Stimulated activated naive CD8-positive, alpha-beta T cell treated with anti-CD3 and anti-CD28 coated beads, Interleukin-15, Interleukin-2, amounts not matched to agents 100 ng/mL and 50 ng/mL, for 24 hours (primary cell): ENCODE measurements at regions not wholly inside any gene's neighbourhood (a gene's known extent, or its start where the extent isn't known, plus 50 kb on each side); places are given as distances from the start of the nearest gene placed in this dataset.
"Not testable (repeated sequence)": the region's sequence is repeated elsewhere in the genome, so short reads cannot be mapped to it uniquely, and the experiment has no call there.

Experiments
- H3K27ac Mint-ChIP-seq: one replicate; pipeline ENCODE4 v1.8.0; 2021; ENCODE audit warnings: mild to moderate bottlenecking, mixed read lengths
- H3K27me3 Mint-ChIP-seq: one replicate; pipeline ENCODE4 v1.8.0; 2021; ENCODE audit warnings: mixed read lengths
- H3K36me3 Mint-ChIP-seq: one replicate; pipeline ENCODE4 v1.8.0; 2021; ENCODE audit warnings: low read depth, mixed read lengths
- H3K4me1 Mint-ChIP-seq: one replicate; pipeline ENCODE4 v1.8.0; 2021; ENCODE audit warnings: low read depth, mixed read lengths
- H3K4me3 Mint-ChIP-seq: one replicate; pipeline ENCODE4 v1.8.0; 2021; ENCODE audit warnings: mild to moderate bottlenecking, mixed read lengths
- H3K9me3 Mint-ChIP-seq: one replicate; pipeline ENCODE4 v1.8.0; 2021; ENCODE audit warnings: mixed read lengths

GRCh38 chr4:110876214-110876613, 253.3 kb upstream of the PITX2 start:
- H3K4me3 Mint-ChIP-seq, H3K27ac Mint-ChIP-seq, H3K4me1 Mint-ChIP-seq, H3K27me3 Mint-ChIP-seq, H3K36me3 Mint-ChIP-seq, H3K9me3 Mint-ChIP-seq: not testable (repeated sequence)

GRCh38 chr4:110876866-110877265, 254.0 kb upstream of the PITX2 start:
- peaks cover 4% of the 10 kb centered on the region for H3K9me3 Mint-ChIP-seq
- H3K4me1 Mint-ChIP-seq = no peaks in the 10 kb centered on the region
- no peak overlapping the region for H3K27ac Mint-ChIP-seq
- H3K36me3 Mint-ChIP-seq = peaks cover 4% of the 10 kb centered on the region
- H3K27me3 Mint-ChIP-seq = no peaks in the 10 kb centered on the region
- H3K4me3 Mint-ChIP-seq = no peak overlapping the region

GRCh38 chr4:110877778-110878370, 255.0 kb upstream of the PITX2 start:
- Mint-ChIP-seq H3K27me3 (no peaks in the 10 kb centered on the region), H3K9me3 (peaks cover 4% of the 10 kb centered on the region), H3K27ac (no peak overlapping the region), H3K4me3 (no peak overlapping the region), H3K4me1 (no peaks in the 10 kb centered on the region), H3K36me3 (peaks cover 4% of the 10 kb centered on the region)

- Mint-ChIP-seq H3K36me3 (peaks cover 4% of the 10 kb centered on the region), H3K9me3 (peaks cover 4% of the 10 kb centered on the region), H3K4me3 (no peak overlapping the region), H3K4me1 (no peaks in the 10 kb centered on the region), H3K27ac (no peak overlapping the region), H3K27me3 (no peaks in the 10 kb centered on the region)
Measured at GRCh38 chr4:110878413-110878812, 255.5 kb upstream of the PITX2 start.

GRCh38 chr4:110878956-110879355, 256.1 kb upstream of the PITX2 start:
- Mint-ChIP-seq H3K27ac (no peak overlapping the region), H3K27me3 (no peaks in the 10 kb centered on the region), H3K9me3 (peaks cover 4% of the 10 kb centered on the region), H3K4me1 (no peaks in the 10 kb centered on the region), H3K36me3 (peaks cover 4% of the 10 kb centered on the region), H3K4me3 (no peak overlapping the region)

- Mint-ChIP-seq H3K36me3 (no peaks in the 10 kb centered on the region), H3K27me3 (no peaks in the 10 kb centered on the region), H3K9me3 (peaks cover 9% of the 10 kb centered on the region), H3K4me3 (no peak overlapping the region), H3K27ac (no peak overlapping the region), H3K4me1 (no peaks in the 10 kb centered on the region)
Measured at GRCh38 chr4:110886270-110886669, 263.4 kb upstream of the PITX2 start.

GRCh38 chr4:110886856-110887255, 264.0 kb upstream of the PITX2 start:
- Mint-ChIP-seq H3K27me3 (no peaks in the 10 kb centered on the region), H3K9me3 (peaks cover 11% of the 10 kb centered on the region), H3K36me3 (no peaks in the 10 kb centered on the region), H3K27ac (no peak overlapping the region), H3K4me3 (no peak overlapping the region), H3K4me1 (no peaks in the 10 kb centered on the region)

GRCh38 chr4:110897784-110898183, 274.9 kb upstream of the PITX2 start:
- no peaks in the 10 kb centered on the region for H3K27me3 Mint-ChIP-seq
- no peaks in the 10 kb centered on the region for H3K9me3 Mint-ChIP-seq
- H3K36me3 Mint-ChIP-seq = no peaks in the 10 kb centered on the region
- H3K4me1 Mint-ChIP-seq = no peaks in the 10 kb centered on the region
- no peak overlapping the region for H3K27ac Mint-ChIP-seq
- H3K4me3 Mint-ChIP-seq = no peak overlapping the region

- no peak overlapping the region for H3K4me3 Mint-ChIP-seq
- H3K27me3 Mint-ChIP-seq = no peaks in the 10 kb centered on the region
- no peaks in the 10 kb centered on the region for H3K9me3 Mint-ChIP-seq
- no peaks in the 10 kb centered on the region for H3K36me3 Mint-ChIP-seq
- no peaks in the 10 kb centered on the region for H3K4me1 Mint-ChIP-seq
- no peak overlapping the region for H3K27ac Mint-ChIP-seq
Measured at GRCh38 chr4:110898290-110898689, 275.4 kb upstream of the PITX2 start.

GRCh38 chr4:110900213-110900769, 277.4 kb upstream of the PITX2 start:
- Mint-ChIP-seq H3K4me3 (no peak overlapping the region), H3K36me3 (no peaks in the 10 kb centered on the region), H3K4me1 (no peaks in the 10 kb centered on the region), H3K9me3 (no peaks in the 10 kb centered on the region), H3K27me3 (no peaks in the 10 kb centered on the region), H3K27ac (no peak overlapping the region)

- Mint-ChIP-seq H3K4me3 (no peak overlapping the region), H3K4me1 (no peaks in the 10 kb centered on the region), H3K27me3 (no peaks in the 10 kb centered on the region)
Measured at GRCh38 chr4:110902500-110902899, 279.6 kb upstream of the PITX2 start.

GRCh38 chr4:110904435-110905065, 281.7 kb upstream of the PITX2 start:
- H3K36me3 Mint-ChIP-seq = no peaks in the 10 kb centered on the region
- H3K27ac Mint-ChIP-seq = no peak overlapping the region
- H3K4me3 Mint-ChIP-seq = no peak overlapping the region
- H3K9me3 Mint-ChIP-seq = peaks cover 6% of the 10 kb centered on the region
- no peaks in the 10 kb centered on the region for H3K27me3 Mint-ChIP-seq
- no peaks in the 10 kb centered on the region for H3K4me1 Mint-ChIP-seq

More at GRCh38 chr4:110902500-110902899, 279.6 kb upstream of the PITX2 start:
- Mint-ChIP-seq H3K9me3 (peaks cover 6% of the 10 kb centered on the region), H3K36me3 (no peaks in the 10 kb centered on the region), H3K27ac (no peak overlapping the region)

- Mint-ChIP-seq H3K9me3 (peaks cover 6% of the 10 kb centered on the region), H3K27ac (no peak overlapping the region), H3K27me3 (no peaks in the 10 kb centered on the region), H3K36me3 (no peaks in the 10 kb centered on the region), H3K4me3 (no peak overlapping the region), H3K4me1 (no peaks in the 10 kb centered on the region)
Measured at GRCh38 chr4:110905367-110905766, 282.5 kb upstream of the PITX2 start.

GRCh38 chr4:110907801-110908313, 285.0 kb upstream of the PITX2 start:
- H3K4me3 Mint-ChIP-seq = no peak overlapping the region
- no peaks in the 10 kb centered on the region for H3K4me1 Mint-ChIP-seq
- no peak overlapping the region for H3K27ac Mint-ChIP-seq
- H3K36me3 Mint-ChIP-seq = no peaks in the 10 kb centered on the region
- peaks cover 6% of the 10 kb centered on the region for H3K9me3 Mint-ChIP-seq
- H3K27me3 Mint-ChIP-seq = no peaks in the 10 kb centered on the region

GRCh38 chr4:110914791-110915190, 291.9 kb upstream of the PITX2 start:
- Mint-ChIP-seq H3K27ac (no peak overlapping the region), H3K27me3 (no peaks in the 10 kb centered on the region), H3K4me1 (no peaks in the 10 kb centered on the region), H3K9me3 (peaks cover 5% of the 10 kb centered on the region), H3K36me3 (no peaks in the 10 kb centered on the region), H3K4me3 (no peak overlapping the region)
